ENCODE measurements at regions not wholly inside any gene's neighbourhood (a gene's known extent, or its start where the extent isn't known, plus 50 kb on each side); places are given as distances from the start of the nearest gene placed in this dataset.
"Not testable (repeated sequence)": the region's sequence is repeated elsewhere in the genome, so short reads cannot be mapped to it uniquely, and the experiment has no call there.

DNA sequence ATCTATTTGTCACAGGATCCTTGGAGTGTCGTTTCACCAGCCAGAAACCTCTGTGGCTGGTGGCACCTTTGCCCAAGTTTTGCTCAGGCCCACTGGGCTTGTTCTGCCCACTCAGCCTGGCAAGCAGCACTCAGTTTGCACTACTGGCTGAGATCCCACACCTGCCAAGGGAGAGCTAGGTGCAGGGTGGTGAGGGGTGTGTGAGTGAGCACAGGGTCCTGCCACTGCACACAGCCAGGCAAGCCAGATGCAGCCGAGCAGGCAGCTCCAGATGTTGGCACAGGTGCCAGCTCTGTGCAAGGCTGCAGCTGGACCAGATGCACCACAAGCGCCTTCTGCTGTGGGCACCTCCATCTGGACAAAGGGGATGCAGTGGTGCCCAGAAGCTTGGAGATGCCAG, 281.7 kb upstream of the UBE2E3 start:
- intact Hi-C loops (cut with DNase I): no loop called here
- Histone ChIP-seq H3K4me1 (ENCODE audit: insufficient read depth) (no peaks in the 10 kb centered on the region), H3K27me3 (no peaks in the 10 kb centered on the region), H3K27ac (no peak overlapping the region), H3K4me3 (no peak overlapping the region), H3K9me3 (no peaks in the 10 kb centered on the region), H3K36me3 (no peaks in the 10 kb centered on the region)
- TF ChIP-seq, protein P1, sequence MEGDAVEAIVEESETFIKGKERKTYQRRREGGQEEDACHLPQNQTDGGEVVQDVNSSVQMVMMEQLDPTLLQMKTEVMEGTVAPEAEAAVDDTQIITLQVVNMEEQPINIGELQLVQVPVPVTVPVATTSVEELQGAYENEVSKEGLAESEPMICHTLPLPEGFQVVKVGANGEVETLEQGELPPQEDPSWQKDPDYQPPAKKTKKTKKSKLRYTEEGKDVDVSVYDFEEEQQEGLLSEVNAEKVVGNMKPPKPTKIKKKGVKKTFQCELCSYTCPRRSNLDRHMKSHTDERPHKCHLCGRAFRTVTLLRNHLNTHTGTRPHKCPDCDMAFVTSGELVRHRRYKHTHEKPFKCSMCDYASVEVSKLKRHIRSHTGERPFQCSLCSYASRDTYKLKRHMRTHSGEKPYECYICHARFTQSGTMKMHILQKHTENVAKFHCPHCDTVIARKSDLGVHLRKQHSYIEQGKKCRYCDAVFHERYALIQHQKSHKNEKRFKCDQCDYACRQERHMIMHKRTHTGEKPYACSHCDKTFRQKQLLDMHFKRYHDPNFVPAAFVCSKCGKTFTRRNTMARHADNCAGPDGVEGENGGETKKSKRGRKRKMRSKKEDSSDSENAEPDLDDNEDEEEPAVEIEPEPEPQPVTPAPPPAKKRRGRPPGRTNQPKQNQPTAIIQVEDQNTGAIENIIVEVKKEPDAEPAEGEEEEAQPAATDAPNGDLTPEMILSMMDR (IDR thresholded peaks at IDR 0.05): no peak
- TF ChIP-seq EP300 (IDR thresholded peaks at IDR 0.05) (no peak), POLR2A (IDR thresholded peaks at IDR 0.05) (no peak)
- WGBS, 3 donors: 89 to 93% (median 91%) methylated on average over 3 of the region's 3 CpGs
- no peak for DNase-seq

DNA sequence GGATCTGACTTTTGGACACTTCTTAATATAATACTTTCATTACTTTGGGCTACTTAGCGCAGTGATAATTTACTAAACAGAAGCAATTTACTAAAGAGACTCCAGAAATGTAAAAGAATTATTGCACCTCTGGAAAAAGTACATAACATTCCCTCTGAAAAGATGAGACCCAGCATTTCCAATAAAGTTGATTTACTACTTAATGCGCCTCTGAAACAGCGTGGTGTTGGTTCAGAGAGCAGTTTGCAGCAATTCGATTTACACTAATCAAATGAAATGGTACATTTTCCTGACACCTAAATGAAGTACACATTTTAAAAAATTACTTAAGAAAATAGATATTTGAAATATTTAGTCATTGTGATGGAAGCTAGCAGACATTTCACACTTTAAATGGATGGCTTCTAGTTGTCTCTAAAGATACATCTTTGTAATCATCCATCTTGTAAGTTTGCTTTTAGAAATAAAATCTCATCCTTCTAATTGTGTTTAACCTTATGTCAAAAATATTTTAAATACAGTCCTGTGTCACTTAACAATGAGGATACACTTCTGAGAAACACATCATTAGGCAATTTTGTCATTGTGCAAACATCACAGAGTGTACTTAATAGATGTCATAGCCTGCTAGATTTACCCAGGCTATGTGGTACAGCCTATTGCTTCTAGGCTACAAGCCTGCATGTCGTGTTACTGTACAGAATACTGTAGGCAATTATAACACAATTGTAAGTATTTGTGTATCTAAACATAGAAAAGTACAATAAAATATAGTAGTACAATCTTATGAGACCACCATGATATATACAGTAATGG, 284.6 kb upstream of the UBE2E3 start:
- TF ChIP-seq, protein P1 (IDR thresholded peaks at IDR 0.05): no peak
- TF ChIP-seq POLR2A (IDR thresholded peaks at IDR 0.05): no peak
- TF ChIP-seq EP300 (IDR thresholded peaks at IDR 0.05): no peak

DNA sequence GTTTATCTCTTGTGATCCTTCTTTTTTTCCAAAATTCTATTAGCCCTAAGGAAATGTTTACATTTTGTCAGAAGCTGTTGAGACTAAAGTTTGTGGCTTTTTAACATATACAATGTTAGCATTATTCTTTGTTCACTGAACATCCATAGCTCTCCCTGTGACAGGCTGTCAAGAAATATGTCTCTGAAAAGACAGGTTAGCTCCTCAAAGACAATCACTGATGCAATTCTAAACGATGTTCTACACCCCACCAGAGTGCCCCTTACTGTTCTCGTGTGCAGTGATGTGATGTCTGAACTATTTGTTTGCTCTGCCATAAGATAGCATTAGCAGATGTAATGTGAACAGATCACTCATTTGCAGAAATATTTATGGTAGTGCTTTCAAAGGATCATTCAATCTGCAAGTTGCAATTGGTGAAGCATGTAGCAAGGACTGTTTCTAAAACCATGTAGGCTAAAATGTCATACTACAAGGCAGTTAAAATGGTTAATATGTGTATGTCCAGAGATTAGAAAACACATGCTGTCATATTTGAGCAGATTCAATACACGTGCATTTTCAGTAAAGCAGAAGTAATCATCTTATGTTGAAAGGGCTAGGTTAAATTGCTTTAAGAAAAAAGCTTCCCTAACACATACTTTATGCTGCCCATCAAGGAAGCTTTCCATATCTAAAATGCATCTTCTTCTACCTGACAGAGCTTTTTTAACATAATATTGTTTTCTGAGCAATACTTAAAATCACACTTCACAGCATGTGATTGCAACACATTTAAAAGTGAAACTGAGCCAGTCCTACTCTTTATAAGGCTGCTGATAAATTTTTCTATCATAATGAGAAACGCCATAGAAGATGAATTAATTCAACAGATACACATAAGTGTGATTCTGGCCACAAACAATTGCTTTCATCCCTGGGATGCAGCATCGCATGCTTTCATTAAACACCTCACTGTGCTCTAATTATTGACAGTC, 285.7 kb upstream of the UBE2E3 start:
- no peak for TF ChIP-seq POLR2A (IDR thresholded peaks at IDR 0.05)
- no peak for TF ChIP-seq EP300 (IDR thresholded peaks at IDR 0.05)
- TF ChIP-seq, protein P1 (IDR thresholded peaks at IDR 0.05): no peak
- intact Hi-C loops (cut with DNase I): no loop called here
- no peak for DNase-seq
- Histone ChIP-seq H3K27me3 (no peaks in the 10 kb centered on the region), H3K4me1 (ENCODE audit: insufficient read depth) (no peaks in the 10 kb centered on the region), H3K27ac (no peak overlapping the region), H3K4me3 (no peak overlapping the region), H3K9me3 (no peaks in the 10 kb centered on the region), H3K36me3 (no peaks in the 10 kb centered on the region)
- 39 to 46% (median 42%) methylated on average over 5 of the region's 5 CpGs for WGBS, 3 donors

More for the DNA sequence above, 284.6 kb upstream of the UBE2E3 start:
- Histone ChIP-seq H3K27ac (no peak overlapping the region), H3K4me3 (no peak overlapping the region), H3K4me1 (ENCODE audit: insufficient read depth) (no peaks in the 10 kb centered on the region), H3K36me3 (no peaks in the 10 kb centered on the region), H3K27me3 (no peaks in the 10 kb centered on the region), H3K9me3 (no peaks in the 10 kb centered on the region)
- no peak for DNase-seq
- intact Hi-C loops (cut with DNase I): no loop called here
- 71 to 85% (median 84%) methylated on average over 5 of the region's 5 CpGs for WGBS, 3 donors

DNA sequence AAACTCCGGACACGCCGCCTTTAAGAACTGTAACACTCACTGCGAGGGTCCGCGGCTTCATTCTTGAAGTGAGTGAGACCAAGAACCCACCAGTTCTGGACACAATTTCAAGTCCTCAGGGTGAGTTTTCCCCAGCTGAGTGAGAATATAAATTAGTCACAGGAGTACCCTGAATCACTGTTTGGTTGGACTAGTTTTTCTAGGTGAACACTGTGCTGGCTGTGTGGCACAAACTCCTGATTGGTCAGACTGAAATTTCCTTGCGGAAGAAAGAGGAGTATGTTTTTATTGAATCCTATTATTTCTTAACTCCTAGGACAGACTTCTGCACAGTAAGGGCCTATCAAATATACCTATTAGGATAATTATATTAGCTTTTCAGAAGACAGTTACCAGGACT, 288.1 kb upstream of the UBE2E3 start:
- intact Hi-C loops (cut with DNase I): no loop called here
- H3K4me1 ChIP-seq (ENCODE audit: insufficient read depth): no peaks in the 10 kb centered on the region
- DNase-seq: no peak
- no peaks in the 10 kb centered on the region for H3K36me3 ChIP-seq
- H3K9me3 ChIP-seq: no peaks in the 10 kb centered on the region
- TF ChIP-seq, protein P1 (IDR thresholded peaks at IDR 0.05): no peak
- no peak for TF ChIP-seq POLR2A (IDR thresholded peaks at IDR 0.05)
- TF ChIP-seq EP300 (IDR thresholded peaks at IDR 0.05): no peak
- H3K4me3 ChIP-seq: no peak overlapping the region
- no peak overlapping the region for H3K27ac ChIP-seq
- WGBS, 3 donors: 91 to 97% (median 95%) methylated on average over 7 of the region's 7 CpGs
- no peaks in the 10 kb centered on the region for H3K27me3 ChIP-seq

DNA sequence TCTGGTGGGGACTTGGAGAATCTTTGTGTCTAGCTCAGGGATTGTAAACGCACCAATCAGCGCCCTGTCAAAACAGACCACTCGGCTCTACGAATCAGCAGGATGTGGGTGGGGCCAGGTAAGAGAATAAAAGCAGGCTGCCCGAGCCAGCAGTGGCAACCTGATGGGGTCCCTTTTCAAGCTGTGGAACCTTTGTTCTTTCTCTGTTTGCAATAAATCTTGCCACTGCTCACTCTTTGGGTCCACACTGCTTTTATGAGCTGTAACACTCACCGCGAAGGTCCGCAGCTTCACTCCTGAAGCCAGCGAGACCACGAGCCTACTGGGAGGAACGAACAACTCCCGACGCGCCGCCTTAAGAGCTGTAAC, 288.6 kb upstream of the UBE2E3 start:
- H3K9me3 ChIP-seq; intact Hi-C loops (cut with DNase I); H3K4me3 ChIP-seq; H3K36me3 ChIP-seq; H3K4me1 ChIP-seq (ENCODE audit: insufficient read depth); H3K27ac ChIP-seq; DNase-seq; H3K27me3 ChIP-seq: not testable (repeated sequence)
- 95 to 96% (median 95%) methylated on average over 15 of the region's 15 CpGs for WGBS, 3 donors

DNA sequence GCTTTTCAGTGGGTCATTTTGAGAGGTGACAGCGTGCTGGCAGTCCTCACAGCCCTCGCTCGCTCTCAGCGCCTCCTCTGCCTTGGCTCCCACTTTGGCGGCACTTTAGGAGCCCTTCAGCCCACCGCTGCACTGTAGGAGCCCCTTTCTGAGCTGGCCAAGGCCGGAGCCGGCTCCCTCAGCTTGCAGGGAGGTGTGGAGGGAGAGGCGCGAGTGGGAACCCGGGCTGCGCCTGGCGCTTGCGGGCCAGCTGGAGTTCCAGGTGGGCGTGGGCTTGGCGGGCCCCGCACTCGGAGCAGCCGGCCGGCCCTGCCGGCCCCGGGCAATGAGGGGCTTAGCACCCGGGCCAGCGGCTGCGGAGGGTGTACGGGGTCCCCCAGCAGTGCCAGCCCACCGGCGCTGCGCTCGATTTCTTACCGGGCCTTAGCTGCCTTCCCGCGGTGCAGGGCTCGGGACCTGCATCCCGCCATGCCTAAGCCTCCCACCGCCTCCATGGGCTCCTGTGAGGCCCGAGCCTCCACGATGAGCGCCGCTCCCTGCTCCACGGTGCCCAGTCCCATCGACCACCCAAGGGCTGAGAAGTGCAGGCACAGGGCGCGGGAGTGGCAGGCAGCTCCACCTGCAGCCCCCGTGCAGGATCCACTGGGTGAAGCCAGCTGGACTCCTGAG, 289.1 kb upstream of the UBE2E3 start:
- WGBS, 3 donors: 95 to 96% (median 96%) methylated on average over 38 to 45 of the region's 45 CpGs
- H3K4me1 ChIP-seq (ENCODE audit: insufficient read depth); intact Hi-C loops (cut with DNase I); H3K9me3 ChIP-seq; DNase-seq; H3K27me3 ChIP-seq; H3K36me3 ChIP-seq; H3K4me3 ChIP-seq; H3K27ac ChIP-seq: not testable (repeated sequence)
